PC-3 (cell line): ENCODE measurements at regions not wholly inside any gene's neighbourhood (a gene's known extent, or its start where the extent isn't known, plus 50 kb on each side); places are given as distances from the start of the nearest gene placed in this dataset.

Source experiments
- ATAC-seq: fragments of 200-7000 bp; cut with Tn5 transposase; 2 replicates; pipeline ENCODE4 v1.9.1; 2020; ENCODE audit warnings: mild to moderate bottlenecking, moderate library complexity
- BruUV-seq: library from RNA; stranded (reverse); fragments of 400-500 nt; replicated peaks from 2 replicates; lab custom pipeline; 2021; lab: Mats Ljungman, UMichigan
- CTCF ChIA-PET: fragments of 300-600 bp; sonication (Branson Sonifier 250); formaldehyde crosslinking; loops from one replicate; lab custom pipeline; 2022; ENCODE audit warnings: antibody characterized with exemption; lab: Charles Lee
- POLR2A ChIA-PET: fragments of 300-600 bp; sonication (Branson Sonifier 250); formaldehyde crosslinking; loops from one replicate; lab custom pipeline; 2022; ENCODE audit warnings: antibody characterized with exemption; ENCODE audit not compliant: unreplicated experiment; lab: Charles Lee
- DNase-seq: peaks from one replicate; pipeline ENCODE4 v3.0.0-alpha.2; 2015
- H2AFZ ChIP-seq: fragments of 300-600 bp; sonication (generic); 2 replicates; pipeline ENCODE4 v1.6.0; 2016; ENCODE audit warnings: antibody characterized with exemption, low read length
- H3F3A ChIP-seq: fragments of 300-600 bp; sonication (generic); one replicate; pipeline ENCODE4 v1.6.0; 2017; ENCODE audit warnings: antibody characterized with exemption, low read length, control low read depth, mild to moderate bottlenecking; ENCODE audit not compliant: unreplicated experiment
- H3K27ac ChIP-seq: fragments of 300-600 bp; sonication (generic); 2 replicates; pipeline ENCODE4 v1.5.1; 2016; ENCODE audit warnings: mild to moderate bottlenecking, low read length
- H3K27me3 ChIP-seq: fragments of 300-600 bp; sonication (generic); 2 replicates; pipeline ENCODE4 v1.6.1; 2016; ENCODE audit warnings: low read length, mixed read lengths
- H3K36me3 ChIP-seq: fragments of 300-600 bp; sonication (generic); 2 replicates; pipeline ENCODE4 v1.6.1; 2016; ENCODE audit warnings: low read depth, mixed run types, low read length, mixed read lengths
- H3K4me1 ChIP-seq: fragments of 300-600 bp; sonication (generic); 2 replicates; pipeline ENCODE4 v1.5.1; 2016; ENCODE audit warnings: low read length; ENCODE audit not compliant: insufficient read depth
- H3K4me2 ChIP-seq: fragments of 300-600 bp; sonication (generic); 2 replicates; pipeline ENCODE4 v1.6.0; 2016; ENCODE audit warnings: low read length
- H3K4me3 ChIP-seq: fragments of 300-600 bp; sonication (generic); 2 replicates; pipeline ENCODE4 v1.5.1; 2016; ENCODE audit warnings: mild to moderate bottlenecking, low read length, mixed read lengths
- H3K79me2 ChIP-seq: fragments of 300-600 bp; sonication (generic); 2 replicates; pipeline ENCODE4 v1.6.1; 2017; ENCODE audit warnings: low read length, mixed read lengths
- H3K9ac ChIP-seq: fragments of 300-600 bp; sonication (generic); 2 replicates; pipeline ENCODE4 v1.6.0; 2016; ENCODE audit warnings: mild to moderate bottlenecking, low read length
- H3K9me2 ChIP-seq: fragments of 300-600 bp; sonication (generic); replicated peaks from 2 replicates; pipeline ENCODE4 v1.6.1; 2016; ENCODE audit warnings: mixed run types, low read length, mixed read lengths
- H3K9me3 ChIP-seq: fragments of 300-600 bp; sonication (generic); 2 replicates; pipeline ENCODE4 v1.6.1; 2016; ENCODE audit warnings: low read length, mixed read lengths
- H4K20me1 ChIP-seq: fragments of 300-600 bp; sonication (generic); 2 replicates; pipeline ENCODE4 v1.6.1; 2016; ENCODE audit warnings: low read length, mixed read lengths
- EZH2 ChIP-seq: fragments of 300-600 bp; sonication (generic); IDR thresholded peaks from one replicate; pipeline ENCODE4 v1.6.1; 2017; ENCODE audit warnings: antibody characterized with exemption, mild to moderate bottlenecking, low read length; ENCODE audit not compliant: unreplicated experiment
- EZH2phosphoT487 ChIP-seq: fragments of 300-600 bp; sonication (generic); IDR thresholded peaks from 2 replicates; pipeline ENCODE4 v1.6.1; 2018; ENCODE audit warnings: mild to moderate bottlenecking, antibody characterized with exemption, low read length, borderline replicate concordance
- intact Hi-C: fragments of 100-400 bp; cut with micrococcal nuclease; formaldehyde crosslinking; loops from 2 replicates; pipeline ENCODE4 v1.9.0; 2023
- TF ChIP-seq, protein P1 (sequence below): fragments of 300-600 bp; sonication (generic); conservative IDR thresholded peaks from 2 replicates; pipeline ENCODE4 v1.5.1; 2017; ENCODE audit warnings: antibody characterized with exemption, low read depth, mild to moderate bottlenecking, low read length

DNA sequence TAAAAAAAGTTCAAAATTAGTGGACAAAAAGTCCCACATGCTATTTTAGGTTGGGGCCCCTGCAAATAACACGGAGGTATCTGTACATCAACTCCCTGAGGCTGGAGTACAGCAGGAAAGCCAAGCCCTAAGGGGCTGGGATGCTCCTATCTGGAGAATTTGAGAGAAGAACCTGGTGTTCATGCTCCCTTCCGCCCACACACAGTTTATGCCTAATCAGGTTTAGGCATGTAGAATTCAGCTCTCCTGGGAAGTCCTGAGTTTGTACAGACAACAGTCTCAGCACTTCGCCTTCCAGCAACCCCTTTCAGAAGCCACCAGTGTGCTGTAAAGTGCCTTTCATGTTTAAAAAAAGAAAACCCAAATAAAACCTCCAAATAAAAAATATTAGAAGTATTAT is 237.3 kb upstream of the GRIP1 start:
- H3K79me2 ChIP-seq: no peaks in the 10 kb centered on the region
- intact Hi-C loops: no loop called here
- H3K27ac ChIP-seq: no peak overlapping the region
- TF ChIP-seq, protein P1, sequence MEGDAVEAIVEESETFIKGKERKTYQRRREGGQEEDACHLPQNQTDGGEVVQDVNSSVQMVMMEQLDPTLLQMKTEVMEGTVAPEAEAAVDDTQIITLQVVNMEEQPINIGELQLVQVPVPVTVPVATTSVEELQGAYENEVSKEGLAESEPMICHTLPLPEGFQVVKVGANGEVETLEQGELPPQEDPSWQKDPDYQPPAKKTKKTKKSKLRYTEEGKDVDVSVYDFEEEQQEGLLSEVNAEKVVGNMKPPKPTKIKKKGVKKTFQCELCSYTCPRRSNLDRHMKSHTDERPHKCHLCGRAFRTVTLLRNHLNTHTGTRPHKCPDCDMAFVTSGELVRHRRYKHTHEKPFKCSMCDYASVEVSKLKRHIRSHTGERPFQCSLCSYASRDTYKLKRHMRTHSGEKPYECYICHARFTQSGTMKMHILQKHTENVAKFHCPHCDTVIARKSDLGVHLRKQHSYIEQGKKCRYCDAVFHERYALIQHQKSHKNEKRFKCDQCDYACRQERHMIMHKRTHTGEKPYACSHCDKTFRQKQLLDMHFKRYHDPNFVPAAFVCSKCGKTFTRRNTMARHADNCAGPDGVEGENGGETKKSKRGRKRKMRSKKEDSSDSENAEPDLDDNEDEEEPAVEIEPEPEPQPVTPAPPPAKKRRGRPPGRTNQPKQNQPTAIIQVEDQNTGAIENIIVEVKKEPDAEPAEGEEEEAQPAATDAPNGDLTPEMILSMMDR: no peak
- H3K9me2 ChIP-seq: no peaks in the 10 kb centered on the region
- no peak overlapping the region for H2AFZ ChIP-seq
- no peak for DNase-seq
- no peak for ATAC-seq
- H3K9ac ChIP-seq: no peak overlapping the region
- H3K36me3 ChIP-seq: no peaks in the 10 kb centered on the region
- no peaks in the 10 kb centered on the region for H3F3A ChIP-seq
- H4K20me1 ChIP-seq: no peaks in the 10 kb centered on the region
- ChIA-PET POLR2A (no interaction called here), CTCF (no interaction called here)
- no TSS peak for BruUV-seq
- no peaks in the 10 kb centered on the region for H3K27me3 ChIP-seq
- no peak overlapping the region for H3K4me2 ChIP-seq
- no peaks in the 10 kb centered on the region for H3K4me1 ChIP-seq
- H3K4me3 ChIP-seq: no peak overlapping the region
- no peaks in the 10 kb centered on the region for H3K9me3 ChIP-seq

DNA sequence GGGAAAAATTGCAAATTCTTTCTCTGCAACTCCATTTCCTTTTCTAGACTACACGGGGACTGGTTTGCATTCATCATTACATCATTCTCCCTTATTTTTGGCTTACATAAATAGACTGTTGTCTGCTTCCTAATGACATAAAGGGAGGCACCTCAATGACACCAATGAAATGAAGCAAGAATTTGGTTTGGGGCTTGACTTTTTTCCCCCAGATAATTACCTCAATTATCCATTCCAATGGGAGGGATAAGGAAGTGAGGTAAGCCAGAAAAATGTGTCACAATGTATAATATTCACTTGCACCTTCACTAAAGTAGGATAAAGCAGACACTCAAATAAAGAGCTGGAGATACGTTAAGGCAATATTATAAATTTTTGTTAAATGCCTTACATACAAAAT is 240.6 kb upstream of the GRIP1 start:
- Histone ChIP-seq H3F3A (no peaks in the 10 kb centered on the region), H3K4me3 (no peak overlapping the region), H3K27ac (no peak overlapping the region), H3K79me2 (no peaks in the 10 kb centered on the region), H2AFZ (no peak overlapping the region), H3K9ac (no peak overlapping the region), H4K20me1 (no peaks in the 10 kb centered on the region), H3K4me2 (no peak overlapping the region), H3K27me3 (no peaks in the 10 kb centered on the region), H3K9me3 (no peaks in the 10 kb centered on the region), H3K4me1 (no peaks in the 10 kb centered on the region), H3K9me2 (no peaks in the 10 kb centered on the region), H3K36me3 (no peaks in the 10 kb centered on the region)
- ATAC-seq (no peak), DNase-seq (no peak)
- ChIA-PET POLR2A (no interaction called here), CTCF (no interaction called here)
- intact Hi-C loops: no loop called here
- TF ChIP-seq, protein P1: no peak
- TF ChIP-seq EZH2phosphoT487 (no peak), EZH2 (no peak)
- no TSS peak for BruUV-seq

DNA sequence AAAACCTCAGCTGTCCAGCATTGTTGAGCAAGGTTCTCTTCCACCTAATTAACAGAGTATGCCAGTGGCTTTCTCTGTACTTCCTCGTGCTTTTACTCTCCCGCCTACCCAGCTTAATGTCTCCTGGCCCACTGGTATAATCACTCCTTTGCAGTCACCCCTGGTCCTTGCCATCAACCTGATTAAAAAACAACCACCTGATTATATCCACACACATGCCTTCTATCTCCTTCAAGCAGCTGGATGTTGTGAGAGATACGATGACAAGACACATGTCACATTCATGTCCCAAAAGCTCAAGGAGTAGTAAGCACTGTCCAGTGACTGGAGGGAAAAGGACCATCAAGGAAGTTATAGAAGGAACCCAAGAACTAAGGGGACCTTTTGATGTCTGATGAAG is 241.3 kb upstream of the GRIP1 start:
- no peaks in the 10 kb centered on the region for H3K9me3 ChIP-seq
- H3K79me2 ChIP-seq: no peaks in the 10 kb centered on the region
- no peak overlapping the region for H3K9ac ChIP-seq
- no peak for DNase-seq
- H3K27ac ChIP-seq: no peak overlapping the region
- H3K36me3 ChIP-seq: no peaks in the 10 kb centered on the region
- no peak for ATAC-seq
- H3K4me3 ChIP-seq: no peak overlapping the region
- TF ChIP-seq, protein P1: no peak
- TF ChIP-seq EZH2phosphoT487 (no peak), EZH2 (no peak)
- no peaks in the 10 kb centered on the region for H3F3A ChIP-seq
- ChIA-PET CTCF (no interaction called here), POLR2A (no interaction called here)
- H3K4me2 ChIP-seq: no peak overlapping the region
- BruUV-seq: no TSS peak
- H3K4me1 ChIP-seq: no peaks in the 10 kb centered on the region
- no peaks in the 10 kb centered on the region for H3K27me3 ChIP-seq
- intact Hi-C loops: no loop called here
- no peaks in the 10 kb centered on the region for H3K9me2 ChIP-seq
- no peak overlapping the region for H2AFZ ChIP-seq
- no peaks in the 10 kb centered on the region for H4K20me1 ChIP-seq
